ENCODE measurements at regions not wholly inside any gene's neighbourhood (a gene's known extent, or its start where the extent isn't known, plus 50 kb on each side); places are given as distances from the start of the nearest gene placed in this dataset.

DNA sequence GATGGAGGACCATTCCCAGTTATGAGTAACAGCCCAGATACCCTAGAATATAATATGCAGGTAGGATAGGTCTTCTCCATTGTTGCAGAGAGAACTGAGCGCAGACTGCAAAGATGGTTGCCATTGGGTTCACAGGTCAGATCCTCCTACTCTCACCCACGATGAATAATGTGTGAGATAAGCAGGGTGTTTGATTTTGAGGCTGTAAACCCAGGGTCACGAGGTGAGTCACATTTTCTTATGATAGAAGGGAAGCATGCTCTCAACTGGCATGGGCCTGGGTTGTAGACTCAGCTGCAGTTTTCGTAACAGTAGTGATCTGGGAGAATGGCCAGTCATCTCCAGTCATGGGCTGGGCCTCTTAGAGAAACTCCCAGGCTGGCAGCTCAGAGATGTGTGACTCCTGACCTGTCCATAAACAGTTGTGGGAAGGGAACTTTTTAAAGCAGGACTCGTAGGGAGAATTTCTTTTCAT is 74.2 kb downstream of the CD164 start:
- TF ChIP-seq POLR2AphosphoS5 (IDR thresholded peaks at IDR 0.05; ENCODE audit: borderline replicate concordance, low read depth, low read length) (no peak), EZH2 (IDR thresholded peaks at IDR 0.05) (no peak)

Data from SK-N-MC (cell line).